Ishikawa (cell line): ENCODE measurements at regions not wholly inside any gene's neighbourhood (a gene's known extent, or its start where the extent isn't known, plus 50 kb on each side); places are given as distances from the start of the nearest gene placed in this dataset.

Experiments used
- EGR1 ChIP-seq: IDR thresholded peaks from 2 replicates; pipeline ENCODE4 v1.6.1; 2012
- EP300 ChIP-seq: IDR thresholded peaks from 2 replicates; pipeline ENCODE4 v1.6.1; 2012; ENCODE audit warnings: borderline replicate concordance
- NFIC ChIP-seq: IDR thresholded peaks from 2 replicates; pipeline ENCODE4 v1.6.1; 2012
- RAD21 ChIP-seq: IDR thresholded peaks from 2 replicates; pipeline ENCODE4 v1.6.1; 2012; ENCODE audit warnings: low read depth
- TAF1 ChIP-seq: IDR thresholded peaks from 2 replicates; pipeline ENCODE4 v1.6.1; 2012; ENCODE audit warnings: low read depth, mild to moderate bottlenecking
- TEAD4 ChIP-seq: IDR thresholded peaks from 2 replicates; pipeline ENCODE4 v1.6.1; 2012
- YY1 ChIP-seq: IDR thresholded peaks from 2 replicates; pipeline ENCODE4 v1.6.1; 2012; ENCODE audit warnings: low read depth
- TF ChIP-seq, protein P1 (sequence below): IDR thresholded peaks from 2 replicates; pipeline ENCODE4 v1.6.1; 2012; ENCODE audit warnings: low read depth, mild to moderate bottlenecking
- TF ChIP-seq, protein P2 (sequence below): IDR thresholded peaks from 2 replicates; pipeline ENCODE4 v1.6.1; 2012
- TF ChIP-seq, protein P3 (sequence below): IDR thresholded peaks from 2 replicates; pipeline ENCODE4 v1.6.1; 2012

DNA sequence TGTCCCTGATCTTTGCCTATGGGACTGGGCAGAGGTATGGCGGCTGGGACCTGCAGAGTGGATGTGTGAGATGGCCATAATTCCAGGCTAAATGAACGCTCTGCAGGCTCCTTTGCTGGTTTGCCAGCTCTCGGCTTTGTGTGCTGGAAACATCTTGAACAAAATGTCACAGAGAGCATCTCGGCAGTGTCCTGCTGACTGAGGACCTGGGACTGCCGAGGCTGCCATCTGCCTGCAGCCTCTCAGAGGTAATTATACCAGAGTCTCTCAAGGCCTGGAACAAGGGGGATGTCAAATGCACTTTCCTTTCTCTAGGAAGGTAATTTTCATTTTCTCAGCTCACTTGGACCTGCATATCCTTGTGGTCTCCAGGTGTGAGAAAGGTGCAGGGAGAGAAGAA lies 354.2 kb downstream of the PDCD6IP start:
- TF ChIP-seq EGR1 (no peak), TAF1 (no peak), TEAD4 (no peak), RAD21 (no peak), EP300 (no peak), NFIC (no peak), YY1 (no peak)
- TF ChIP-seq, protein P1, sequence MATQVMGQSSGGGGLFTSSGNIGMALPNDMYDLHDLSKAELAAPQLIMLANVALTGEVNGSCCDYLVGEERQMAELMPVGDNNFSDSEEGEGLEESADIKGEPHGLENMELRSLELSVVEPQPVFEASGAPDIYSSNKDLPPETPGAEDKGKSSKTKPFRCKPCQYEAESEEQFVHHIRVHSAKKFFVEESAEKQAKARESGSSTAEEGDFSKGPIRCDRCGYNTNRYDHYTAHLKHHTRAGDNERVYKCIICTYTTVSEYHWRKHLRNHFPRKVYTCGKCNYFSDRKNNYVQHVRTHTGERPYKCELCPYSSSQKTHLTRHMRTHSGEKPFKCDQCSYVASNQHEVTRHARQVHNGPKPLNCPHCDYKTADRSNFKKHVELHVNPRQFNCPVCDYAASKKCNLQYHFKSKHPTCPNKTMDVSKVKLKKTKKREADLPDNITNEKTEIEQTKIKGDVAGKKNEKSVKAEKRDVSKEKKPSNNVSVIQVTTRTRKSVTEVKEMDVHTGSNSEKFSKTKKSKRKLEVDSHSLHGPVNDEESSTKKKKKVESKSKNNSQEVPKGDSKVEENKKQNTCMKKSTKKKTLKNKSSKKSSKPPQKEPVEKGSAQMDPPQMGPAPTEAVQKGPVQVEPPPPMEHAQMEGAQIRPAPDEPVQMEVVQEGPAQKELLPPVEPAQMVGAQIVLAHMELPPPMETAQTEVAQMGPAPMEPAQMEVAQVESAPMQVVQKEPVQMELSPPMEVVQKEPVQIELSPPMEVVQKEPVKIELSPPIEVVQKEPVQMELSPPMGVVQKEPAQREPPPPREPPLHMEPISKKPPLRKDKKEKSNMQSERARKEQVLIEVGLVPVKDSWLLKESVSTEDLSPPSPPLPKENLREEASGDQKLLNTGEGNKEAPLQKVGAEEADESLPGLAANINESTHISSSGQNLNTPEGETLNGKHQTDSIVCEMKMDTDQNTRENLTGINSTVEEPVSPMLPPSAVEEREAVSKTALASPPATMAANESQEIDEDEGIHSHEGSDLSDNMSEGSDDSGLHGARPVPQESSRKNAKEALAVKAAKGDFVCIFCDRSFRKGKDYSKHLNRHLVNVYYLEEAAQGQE = no peak
- TF ChIP-seq, protein P2, sequence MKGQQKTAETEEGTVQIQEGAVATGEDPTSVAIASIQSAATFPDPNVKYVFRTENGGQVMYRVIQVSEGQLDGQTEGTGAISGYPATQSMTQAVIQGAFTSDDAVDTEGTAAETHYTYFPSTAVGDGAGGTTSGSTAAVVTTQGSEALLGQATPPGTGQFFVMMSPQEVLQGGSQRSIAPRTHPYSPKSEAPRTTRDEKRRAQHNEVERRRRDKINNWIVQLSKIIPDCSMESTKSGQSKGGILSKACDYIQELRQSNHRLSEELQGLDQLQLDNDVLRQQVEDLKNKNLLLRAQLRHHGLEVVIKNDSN = no peak
- TF ChIP-seq, protein P3, sequence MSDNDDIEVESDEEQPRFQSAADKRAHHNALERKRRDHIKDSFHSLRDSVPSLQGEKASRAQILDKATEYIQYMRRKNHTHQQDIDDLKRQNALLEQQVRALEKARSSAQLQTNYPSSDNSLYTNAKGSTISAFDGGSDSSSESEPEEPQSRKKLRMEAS = no peak
